Heart left ventricle (tissue), 13 donors: ENCODE measurements at regions not wholly inside any gene's neighbourhood (a gene's known extent, or its start where the extent isn't known, plus 50 kb on each side); places are given as distances from the start of the nearest gene placed in this dataset.

ENCODE experiments used
- POLR2A ChIP-seq, 2 donors: fragments of 450-650 bp; IDR thresholded peaks; one replicate each; pipeline ENCODE4 v1.6.1; 2017; ENCODE audit warnings: antibody characterized with exemption in 2 of 2, mild to moderate bottlenecking in 2 of 2, moderate library complexity in 2 of 2
- TF ChIP-seq, protein P1 (sequence below), 12 donors: fragments of 200-600 bp; sonication (generic) in 4 of 12; IDR thresholded peaks; one replicate each; pipeline versions ENCODE4 v1.5.0 to v1.8.0; 2018 to 2022; ENCODE audit warnings: antibody characterized with exemption in 12 of 12, mild to moderate bottlenecking in 5 of 12
- donor health status: ischemic (EF 13 %, LVEDD 7.1; RV severe dilation, severe dysfunction).
- donor health status: DM: no; HTN: yes; CAD: no.
- donor health status: DM: no; HTN: no; CAD: no.
- donor health status: ischemic (EF 25% LVEDD 6.9; RV normal size, moderate dysfunction).
- donor health status: ischemic (EF 25% LVEDD 5.7; RV mildly dilated, moderate dysfunction).
- donor health status: ischemic (EF 35%, LVEDD 5.7; RV mildly dilated, moderate dysfunction).
- donor health status: nonischemic (EF 11% LVEDD 7.7; RV severe dilation, severe dysfunction).
- donor health status: DM: yes; HTN: yes; CAD: no.
- donor health status: PGD.
- donor health status: ischemic (EF 29% LVEDD 5.4; RV normal size, mild dysfunction).
- donor health status: nonischemic (EF 23%, LVEDD 6.1; RV moderate dilation, normal function).

DNA sequence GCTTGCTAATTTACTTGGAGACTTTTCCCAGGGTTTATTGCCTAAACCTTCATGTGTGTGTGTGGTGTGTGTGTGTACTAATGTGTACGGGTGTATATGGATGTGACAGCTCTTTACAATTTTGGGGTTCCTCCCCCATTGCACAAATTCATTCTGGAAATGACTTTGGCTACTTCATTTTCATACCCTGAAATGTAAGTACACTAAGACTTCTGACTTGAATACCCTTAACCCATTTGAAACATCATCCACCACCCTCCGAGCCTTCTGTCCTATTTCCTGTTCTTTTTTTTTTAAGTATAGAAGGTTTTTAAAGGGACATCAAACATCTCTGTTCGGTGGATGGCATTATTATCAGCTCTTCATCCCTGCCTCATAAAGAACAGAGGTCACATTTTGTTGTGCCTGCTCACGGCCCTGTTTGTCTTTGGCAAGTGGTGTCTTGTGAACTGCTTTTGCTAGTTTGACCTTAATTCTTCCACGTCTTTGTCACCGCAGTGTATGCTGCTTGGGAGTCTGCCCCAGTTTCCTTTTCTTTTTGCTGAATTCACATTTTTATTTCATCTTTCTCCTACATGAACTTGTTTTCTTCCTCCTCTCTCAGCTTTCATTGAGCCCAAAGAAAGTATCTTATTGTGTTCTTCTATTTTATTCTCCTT is 228.3 kb downstream of the FOXO1 start:
- TF ChIP-seq, protein P1, sequence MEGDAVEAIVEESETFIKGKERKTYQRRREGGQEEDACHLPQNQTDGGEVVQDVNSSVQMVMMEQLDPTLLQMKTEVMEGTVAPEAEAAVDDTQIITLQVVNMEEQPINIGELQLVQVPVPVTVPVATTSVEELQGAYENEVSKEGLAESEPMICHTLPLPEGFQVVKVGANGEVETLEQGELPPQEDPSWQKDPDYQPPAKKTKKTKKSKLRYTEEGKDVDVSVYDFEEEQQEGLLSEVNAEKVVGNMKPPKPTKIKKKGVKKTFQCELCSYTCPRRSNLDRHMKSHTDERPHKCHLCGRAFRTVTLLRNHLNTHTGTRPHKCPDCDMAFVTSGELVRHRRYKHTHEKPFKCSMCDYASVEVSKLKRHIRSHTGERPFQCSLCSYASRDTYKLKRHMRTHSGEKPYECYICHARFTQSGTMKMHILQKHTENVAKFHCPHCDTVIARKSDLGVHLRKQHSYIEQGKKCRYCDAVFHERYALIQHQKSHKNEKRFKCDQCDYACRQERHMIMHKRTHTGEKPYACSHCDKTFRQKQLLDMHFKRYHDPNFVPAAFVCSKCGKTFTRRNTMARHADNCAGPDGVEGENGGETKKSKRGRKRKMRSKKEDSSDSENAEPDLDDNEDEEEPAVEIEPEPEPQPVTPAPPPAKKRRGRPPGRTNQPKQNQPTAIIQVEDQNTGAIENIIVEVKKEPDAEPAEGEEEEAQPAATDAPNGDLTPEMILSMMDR (IDR thresholded peaks at IDR 0.05) = no peak
- TF ChIP-seq POLR2A (IDR thresholded peaks at IDR 0.05) = no peak
